Mammary epithelial cell (primary cell): ENCODE measurements at regions not wholly inside any gene's neighbourhood (a gene's known extent, or its start where the extent isn't known, plus 50 kb on each side); places are given as distances from the start of the nearest gene placed in this dataset.

ENCODE experiments used
- EZH2 ChIP-seq: IDR thresholded peaks from 2 replicates; pipeline ENCODE4 v1.6.1; 2012; ENCODE audit warnings: low read length, inconsistent platforms, borderline replicate concordance
- TF ChIP-seq, protein P1 (sequence below), 2 donors: IDR thresholded peaks in 1 of 2; conservative IDR thresholded peaks in 1 of 2; 2 replicates each; pipeline ENCODE4 v1.5.1; 2011 to 2012; ENCODE audit warnings: inconsistent platforms in 2 of 2, low read length in 2 of 2, mild to moderate bottlenecking in 2 of 2, control low read depth in 1 of 2, low read depth in 1 of 2; ENCODE audit not compliant: insufficient read depth in 1 of 2; ENCODE audit errors: extremely low read depth in 1 of 2

GRCh38 chr10:90591629-90592028 lies 266.2 kb downstream of the HTR7 start:
- TF ChIP-seq, protein P1, sequence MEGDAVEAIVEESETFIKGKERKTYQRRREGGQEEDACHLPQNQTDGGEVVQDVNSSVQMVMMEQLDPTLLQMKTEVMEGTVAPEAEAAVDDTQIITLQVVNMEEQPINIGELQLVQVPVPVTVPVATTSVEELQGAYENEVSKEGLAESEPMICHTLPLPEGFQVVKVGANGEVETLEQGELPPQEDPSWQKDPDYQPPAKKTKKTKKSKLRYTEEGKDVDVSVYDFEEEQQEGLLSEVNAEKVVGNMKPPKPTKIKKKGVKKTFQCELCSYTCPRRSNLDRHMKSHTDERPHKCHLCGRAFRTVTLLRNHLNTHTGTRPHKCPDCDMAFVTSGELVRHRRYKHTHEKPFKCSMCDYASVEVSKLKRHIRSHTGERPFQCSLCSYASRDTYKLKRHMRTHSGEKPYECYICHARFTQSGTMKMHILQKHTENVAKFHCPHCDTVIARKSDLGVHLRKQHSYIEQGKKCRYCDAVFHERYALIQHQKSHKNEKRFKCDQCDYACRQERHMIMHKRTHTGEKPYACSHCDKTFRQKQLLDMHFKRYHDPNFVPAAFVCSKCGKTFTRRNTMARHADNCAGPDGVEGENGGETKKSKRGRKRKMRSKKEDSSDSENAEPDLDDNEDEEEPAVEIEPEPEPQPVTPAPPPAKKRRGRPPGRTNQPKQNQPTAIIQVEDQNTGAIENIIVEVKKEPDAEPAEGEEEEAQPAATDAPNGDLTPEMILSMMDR (conservative IDR thresholded peaks at IDR 0.05 in 1 of 2, IDR thresholded peaks at IDR 0.05 in 1 of 2; ENCODE audit: extremely low read depth in 1 of 2, insufficient read depth in 1 of 2, low read depth in 1 of 2, low read length in 2 of 2): no peak
- no peak for TF ChIP-seq EZH2
